ENCODE measurements at regions not wholly inside any gene's neighbourhood (a gene's known extent, or its start where the extent isn't known, plus 50 kb on each side); places are given as distances from the start of the nearest gene placed in this dataset.
"Not testable (repeated sequence)": the region's sequence is repeated elsewhere in the genome, so short reads cannot be mapped to it uniquely, and the experiment has no call there.

DNA sequence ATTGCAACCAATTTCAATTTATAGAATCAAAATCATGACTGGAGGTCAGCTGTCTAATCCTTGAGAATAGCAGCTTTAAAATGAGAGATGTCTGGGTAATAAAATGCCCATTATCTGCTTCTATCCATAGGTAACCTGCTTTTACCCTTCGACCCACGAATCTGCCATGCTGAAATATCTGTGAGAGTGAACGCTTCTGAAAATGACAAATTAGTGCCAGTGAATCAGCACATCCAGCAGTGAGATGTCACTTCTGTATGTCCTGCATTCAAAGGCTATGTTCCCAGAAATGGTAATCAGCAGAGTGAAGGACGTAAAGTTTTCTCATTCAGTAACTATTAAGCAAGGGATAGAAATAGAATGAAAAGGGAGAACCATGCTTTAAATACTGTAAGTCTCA, 532.4 kb upstream of the ITGA1 start:
- DNase-seq, result no peak

DNA sequence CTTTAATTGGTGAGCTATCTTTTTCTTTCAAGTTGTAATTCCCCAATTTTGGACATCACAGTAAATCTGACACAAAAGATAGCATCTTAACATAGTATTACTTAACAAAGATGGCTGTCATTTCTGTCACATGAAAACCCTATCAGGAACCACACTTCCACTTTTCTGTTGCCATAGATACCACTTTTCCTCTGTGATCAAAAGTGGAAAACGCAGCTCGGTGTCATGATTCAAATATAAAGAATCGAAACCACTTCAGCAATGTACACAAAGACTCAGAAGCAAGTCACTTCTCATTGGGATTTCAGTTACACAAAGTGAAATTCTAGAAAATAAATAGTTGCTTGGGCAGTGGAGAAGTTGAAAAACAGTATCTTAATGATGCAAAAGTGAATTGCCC, 524.9 kb upstream of the ITGA1 start:
- DNase-seq, result no peak

DNA sequence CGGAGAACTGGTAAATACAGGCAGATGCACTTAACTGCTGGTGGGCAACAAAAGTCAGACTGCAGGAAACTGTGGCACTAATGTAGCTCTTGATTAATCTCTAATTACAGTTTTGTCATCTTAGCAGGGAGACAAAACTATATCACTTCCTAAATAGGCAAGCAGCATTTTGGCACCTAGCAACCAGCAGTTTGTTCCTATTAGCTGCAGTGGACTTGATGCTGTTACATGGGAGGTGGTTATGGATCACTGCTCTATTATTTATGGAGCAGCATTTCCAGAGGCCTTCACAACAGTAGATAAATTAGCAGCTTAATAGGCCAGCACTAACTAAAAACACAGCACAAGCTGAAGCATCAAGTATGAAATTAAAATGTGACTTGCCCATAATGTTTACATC, 518.3 kb upstream of the ITGA1 start:
- DNase-seq, result no peak

DNA sequence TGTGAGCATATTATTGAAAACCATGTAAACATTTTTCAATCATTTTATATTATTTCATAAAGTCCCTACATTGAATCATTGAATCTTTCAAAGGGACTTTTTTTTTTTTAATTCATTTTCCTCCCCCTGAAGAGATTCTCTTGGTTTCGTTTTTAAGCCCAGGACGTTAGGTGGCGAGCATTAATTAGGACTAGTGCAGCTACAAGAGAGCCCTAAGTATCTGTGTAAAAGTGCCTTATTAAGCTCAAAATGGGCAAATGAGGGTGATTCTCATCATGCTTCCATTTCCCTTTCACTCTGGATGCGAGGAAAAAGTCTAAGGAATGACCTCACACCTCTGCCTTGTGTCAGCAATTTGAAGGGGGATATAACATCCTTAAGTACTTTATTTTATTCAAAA, 517.9 kb upstream of the ITGA1 start:
- DNase-seq, result no peak

DNA sequence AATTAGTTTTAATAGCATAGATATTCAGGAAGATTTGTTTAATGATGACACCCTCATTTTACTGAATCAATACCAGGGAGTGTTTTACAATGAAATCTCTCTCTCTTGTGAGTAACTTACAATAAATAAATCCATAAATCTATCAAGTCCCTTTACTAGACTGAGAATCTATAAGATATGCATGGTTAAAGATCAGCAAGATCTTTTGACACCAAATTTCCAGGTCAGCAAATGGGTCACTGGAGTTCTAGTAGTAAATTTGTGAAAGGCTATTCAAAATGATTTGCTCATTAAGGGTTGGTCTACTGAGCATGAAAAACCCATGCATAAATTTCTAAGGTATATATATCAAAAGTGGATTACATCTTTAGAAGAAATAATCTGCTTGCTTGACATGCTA, 512.1 kb upstream of the ITGA1 start:
- no peak for DNase-seq

DNA sequence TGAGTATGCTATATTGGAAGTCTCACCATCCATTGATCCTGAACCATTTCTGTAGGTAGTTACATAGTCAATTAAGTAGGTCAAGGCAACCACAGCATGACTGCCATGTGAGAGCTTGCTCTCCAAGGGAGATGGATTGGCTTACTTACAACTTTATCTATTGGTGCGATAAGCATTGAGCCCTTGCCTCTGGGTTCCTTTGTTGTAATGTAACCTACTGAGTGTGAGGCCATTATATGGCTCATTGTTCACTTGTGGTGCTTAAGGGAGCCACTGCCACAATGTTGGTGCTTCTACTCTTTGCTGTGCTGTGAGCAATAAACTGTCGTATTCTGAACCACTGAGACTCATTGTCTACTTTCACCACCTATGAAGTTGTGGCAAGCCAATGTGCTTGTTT, 510.6 kb upstream of the ITGA1 start:
- DNase-seq, result no peak

DNA sequence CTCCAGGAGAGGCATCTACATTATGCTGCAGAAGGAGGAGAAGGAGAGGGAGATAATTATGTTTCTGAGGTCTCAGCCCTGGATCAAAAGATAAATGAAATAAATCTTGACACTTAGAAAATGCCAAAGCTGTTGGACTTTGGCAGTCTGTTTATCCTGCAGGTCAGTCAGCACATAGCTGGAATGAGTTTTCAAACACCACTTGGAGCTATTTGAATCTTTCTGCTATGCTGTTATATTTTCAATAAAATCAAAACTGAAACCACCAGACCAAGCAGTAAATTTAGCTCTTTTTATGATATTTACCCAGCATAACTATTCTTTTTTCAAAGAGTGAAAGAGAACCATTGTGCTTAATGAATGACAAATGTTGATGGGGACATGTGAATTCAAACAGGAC, 505.1 kb upstream of the ITGA1 start:
- DNase-seq, result no peak

DNA sequence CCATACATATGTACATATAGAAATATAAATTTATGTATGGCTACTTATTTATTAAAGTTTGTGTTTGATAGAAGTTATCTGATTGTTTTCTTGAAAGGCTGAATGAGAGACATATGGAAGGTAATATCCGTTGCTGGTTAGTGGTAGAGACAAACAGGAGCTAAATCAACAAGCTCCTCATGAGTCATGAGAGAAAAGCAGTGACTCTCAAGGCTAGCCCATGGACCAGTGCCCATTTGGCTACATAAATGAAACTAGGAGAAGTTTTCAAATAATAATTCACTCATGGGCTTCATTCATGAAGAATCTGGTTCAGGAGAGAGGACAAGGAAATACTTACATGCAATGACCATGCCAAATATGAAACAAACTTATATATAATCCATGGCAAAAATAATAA, 504.5 kb upstream of the ITGA1 start:
- no peak for DNase-seq

DNA sequence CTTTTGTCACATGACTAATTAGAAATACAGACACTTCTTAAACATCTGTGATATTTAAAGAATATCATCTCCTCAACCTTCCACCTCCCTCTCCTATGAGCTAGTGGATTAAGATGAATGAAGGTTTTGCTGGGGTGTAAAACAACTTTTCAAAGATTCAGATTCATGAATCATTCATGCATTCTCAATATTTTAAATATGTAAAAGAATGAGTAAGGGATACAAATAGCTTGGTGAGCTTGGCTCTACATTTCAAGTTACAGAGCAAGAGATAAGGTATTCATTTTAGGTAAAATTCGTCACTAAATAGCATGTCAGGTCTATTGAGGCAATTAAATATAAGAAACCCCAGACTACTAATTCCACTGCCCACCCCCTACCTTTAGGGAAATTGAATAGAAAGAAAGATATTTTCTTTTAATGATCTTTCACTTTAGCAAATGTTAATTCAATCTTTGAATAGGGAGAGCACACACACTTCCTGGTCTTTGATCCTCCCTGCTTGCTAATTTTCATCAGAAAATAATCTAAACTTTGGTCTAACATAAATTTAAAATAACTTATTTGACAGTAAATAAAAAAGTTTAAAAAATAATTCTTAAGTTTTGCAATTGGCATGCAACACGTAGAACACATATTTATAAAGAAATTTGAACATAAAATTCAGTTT, 486.9 kb upstream of the ITGA1 start:
- DNase-seq, result no peak

DNA sequence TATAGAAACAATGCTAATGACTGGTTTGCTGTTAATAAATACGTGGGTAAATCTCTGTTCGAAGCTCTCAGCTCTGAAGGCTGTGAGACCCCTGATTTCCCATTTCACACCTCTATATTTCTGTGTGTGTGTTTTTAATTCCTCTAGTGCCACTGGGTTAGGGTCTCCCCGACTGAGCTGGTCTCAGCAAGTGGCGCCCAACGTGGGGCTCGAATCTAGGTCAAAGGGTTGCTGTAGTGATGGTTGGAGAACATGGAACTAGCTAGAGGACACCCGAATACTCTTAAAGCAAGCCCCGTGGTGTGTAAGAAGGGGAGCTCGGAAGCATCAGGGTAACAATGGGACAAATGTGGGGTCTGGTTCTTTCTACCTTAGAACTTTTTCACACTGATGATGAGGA, 482.9 kb upstream of the ITGA1 start:
- DNase-seq, result not testable (repeated sequence)

DNA sequence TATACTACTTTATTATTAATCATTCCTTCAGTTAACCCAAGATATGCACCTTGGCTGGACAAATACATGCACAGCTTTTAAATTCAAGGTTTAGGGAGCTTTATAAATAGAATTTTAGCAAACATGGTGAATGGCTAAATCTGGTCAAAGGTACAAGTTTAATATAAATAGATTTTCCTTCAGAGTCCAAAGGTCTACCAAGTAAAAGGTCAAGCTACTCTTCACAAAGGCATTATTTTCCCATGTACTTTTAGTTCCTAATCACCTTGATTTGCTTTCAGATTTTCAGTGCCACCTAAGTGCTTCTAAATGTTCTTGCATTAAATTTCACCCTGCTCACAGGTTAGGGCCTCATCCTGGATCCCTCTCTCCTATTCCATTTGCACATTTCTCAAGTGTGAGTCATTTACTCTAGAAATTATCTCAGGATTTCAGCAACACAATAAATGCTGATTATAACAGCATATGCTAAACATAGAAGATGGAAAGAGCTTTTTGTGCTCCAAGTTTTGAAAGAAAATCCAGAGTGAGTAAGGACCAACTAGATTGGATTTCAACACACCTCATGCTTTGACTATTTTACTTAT, 459.4 kb upstream of the ITGA1 start:
- no peak for DNase-seq

DNA sequence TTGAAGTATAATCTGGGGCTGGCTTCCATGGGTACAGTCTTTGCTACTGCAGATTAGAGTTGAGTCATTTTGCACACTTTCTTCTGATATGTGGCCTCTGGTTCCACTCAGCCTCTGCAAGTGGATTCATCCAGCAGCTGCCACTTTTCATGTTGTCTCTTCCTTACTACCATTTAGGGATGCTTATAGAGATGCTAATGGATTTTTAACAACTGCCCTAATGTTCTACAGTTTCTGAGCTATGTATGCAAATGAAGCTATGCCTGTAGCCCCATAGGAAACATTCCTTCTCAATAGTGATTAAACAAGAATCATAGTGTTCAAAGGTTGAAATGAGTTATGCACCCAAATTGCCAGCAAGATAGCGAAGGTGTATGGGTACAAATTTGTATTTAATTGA, 456.0 kb upstream of the ITGA1 start:
- DNase-seq, result no peak

DNA sequence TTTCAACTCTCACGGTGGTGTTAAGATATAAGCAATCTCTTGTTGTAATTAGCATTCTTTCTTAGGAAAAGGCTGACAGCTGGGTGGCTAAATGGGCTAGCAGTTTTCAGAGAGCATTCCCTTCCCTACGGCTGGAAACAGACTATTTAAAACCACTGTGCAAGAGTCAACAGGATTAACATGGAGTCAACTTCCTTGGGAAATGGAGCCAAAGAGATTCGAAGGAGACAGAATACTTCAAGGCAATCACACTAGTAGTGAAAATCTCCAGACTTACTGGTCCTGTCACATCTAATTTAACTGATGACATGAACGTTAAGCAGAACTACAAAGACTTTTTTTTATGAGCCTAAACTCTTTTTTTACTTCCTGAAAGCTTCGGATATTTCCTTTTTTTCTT, 453.3 kb upstream of the ITGA1 start:
- no peak for DNase-seq

DNA sequence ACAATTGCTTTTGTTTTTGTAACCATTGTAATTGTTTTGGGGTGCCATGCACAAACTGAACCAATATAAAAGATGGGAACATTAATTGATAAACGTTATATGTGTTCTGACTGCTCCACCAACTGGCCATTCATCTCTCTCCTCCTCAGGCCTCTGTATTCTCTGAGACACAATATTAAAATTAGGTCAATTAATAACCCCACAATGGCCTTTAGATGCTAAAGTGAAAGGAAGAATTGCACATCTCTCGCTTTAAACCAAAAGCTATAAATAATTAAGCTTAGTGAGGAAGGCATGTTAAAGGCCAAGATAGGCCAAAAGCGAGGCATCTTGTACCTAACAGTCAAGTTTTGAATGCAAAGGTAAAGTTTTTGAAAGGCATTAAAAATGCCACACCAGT, 448.4 kb upstream of the ITGA1 start:
- DNase-seq, result no peak

DNA sequence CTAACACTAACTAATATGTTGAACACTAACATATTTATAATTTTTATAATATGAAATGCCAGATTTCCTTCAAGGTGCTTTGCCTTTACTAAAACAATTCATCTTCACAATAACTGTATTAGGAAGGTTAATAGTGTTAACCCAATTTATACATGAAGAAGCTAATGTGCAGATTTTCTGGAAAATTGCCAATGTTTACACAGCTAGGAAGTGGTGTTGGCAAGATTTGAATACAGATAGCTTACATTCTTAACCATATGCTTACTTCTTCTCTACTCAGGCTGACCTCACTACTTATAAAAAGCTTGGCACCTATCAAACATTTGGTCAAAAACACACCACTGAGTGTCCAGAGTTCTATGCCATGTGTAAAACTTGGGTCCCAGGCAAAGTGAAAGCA, 445.4 kb upstream of the ITGA1 start:
- DNase-seq, result no peak

DNA sequence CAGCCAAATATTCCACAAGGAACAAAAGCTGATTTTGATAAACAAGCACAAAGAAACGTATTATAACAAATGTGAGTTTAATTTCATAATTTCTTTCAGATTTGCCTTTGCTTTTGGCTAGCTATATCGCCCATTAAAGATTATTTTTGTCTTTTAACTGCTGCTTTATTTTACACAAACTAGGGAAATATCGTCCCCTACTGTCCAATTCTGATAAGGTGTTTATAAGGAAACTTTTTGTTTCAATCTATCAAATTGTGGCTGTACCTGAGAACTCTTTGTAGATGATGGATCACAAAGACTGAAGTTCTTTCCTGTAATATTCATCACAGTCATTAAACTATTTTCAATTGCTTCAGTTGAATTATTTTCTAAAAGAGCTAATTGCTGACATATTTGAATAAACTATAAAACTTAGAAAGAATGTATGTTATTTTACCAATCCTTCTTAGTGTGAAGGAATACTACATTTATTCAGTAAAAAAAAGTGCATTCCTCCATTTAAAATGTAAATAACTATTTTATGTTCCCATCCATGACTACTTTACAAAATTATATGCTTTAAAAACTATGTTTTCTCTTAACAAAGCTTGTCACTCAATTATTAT, 431.3 kb upstream of the ITGA1 start:
- no peak for DNase-seq

DNA sequence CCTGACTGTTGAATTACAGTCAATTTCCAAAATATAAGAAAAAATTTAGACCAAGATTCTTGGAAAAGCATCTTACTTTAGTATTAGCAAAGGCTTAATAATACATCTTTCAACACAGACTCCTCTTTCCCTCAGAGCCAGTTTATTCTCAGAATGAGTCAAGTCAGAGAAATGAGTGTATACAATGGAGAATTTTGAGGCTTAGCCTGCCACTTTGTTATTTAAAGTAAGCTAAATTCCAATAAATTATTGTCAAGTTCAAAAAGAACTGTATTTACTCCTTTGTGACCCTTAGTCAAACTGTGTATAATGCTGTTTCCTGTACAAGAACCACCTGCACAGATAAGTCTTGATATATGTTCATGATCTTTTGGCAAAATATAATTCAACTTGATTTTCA, 428.5 kb upstream of the ITGA1 start:
- no peak for DNase-seq

DNA sequence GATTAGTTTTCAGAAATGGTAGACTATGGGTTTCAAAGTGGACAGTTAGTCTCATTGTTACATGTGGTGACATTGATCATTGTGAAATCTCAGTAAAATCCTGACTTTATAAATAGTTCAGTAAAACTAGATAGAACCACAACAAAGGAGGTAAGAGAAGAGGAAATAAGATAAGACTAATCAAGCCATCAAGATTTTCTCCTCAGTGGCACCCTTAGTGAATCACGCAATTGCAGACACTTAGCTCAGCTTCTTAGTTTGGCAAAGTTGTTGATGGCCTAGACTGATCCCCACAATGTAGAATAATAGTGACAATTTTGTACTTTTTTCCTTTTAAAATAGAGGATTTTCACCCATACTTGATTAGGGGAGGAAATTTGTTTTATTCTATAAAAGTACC, 426.7 kb upstream of the ITGA1 start:
- DNase-seq, result no peak

DNA sequence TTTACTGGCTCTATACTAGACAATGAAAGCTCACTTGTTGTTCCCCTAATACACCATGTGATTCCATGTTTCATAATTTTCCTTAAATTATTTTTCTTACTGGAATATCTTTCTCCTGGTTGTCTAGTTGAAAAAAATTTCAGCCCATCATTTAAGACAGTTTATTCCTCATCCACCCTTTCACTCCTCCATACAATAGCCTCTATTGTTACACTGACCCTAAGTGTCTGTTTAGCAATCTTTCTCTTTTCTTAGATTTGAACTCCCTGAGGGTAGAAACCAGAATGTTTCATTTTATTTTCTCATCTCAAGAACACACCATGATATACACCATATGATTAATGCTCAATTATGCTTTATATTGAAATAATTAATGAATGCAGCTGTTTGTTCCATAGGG, 413.4 kb upstream of the ITGA1 start:
- no peak for DNase-seq

DNA sequence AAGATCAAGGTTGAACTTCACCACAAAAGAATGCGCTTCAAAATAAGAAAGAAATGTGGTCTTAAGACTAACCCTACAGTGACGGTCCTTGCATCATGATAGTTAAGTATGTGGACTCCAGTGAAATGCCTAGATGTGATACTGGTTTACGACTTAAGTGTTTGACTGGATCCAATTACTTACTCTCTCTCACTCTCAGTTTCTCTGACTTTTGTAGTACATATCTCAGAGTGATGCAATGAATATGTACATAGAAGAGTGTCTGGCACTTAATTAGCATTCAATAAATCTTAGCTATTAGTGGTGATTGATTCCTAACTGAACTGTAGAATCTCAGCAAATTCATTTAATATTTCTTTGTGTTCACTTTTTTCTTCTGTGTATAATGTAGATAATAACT, 411.7 kb upstream of the ITGA1 start:
- DNase-seq, result no peak

DNA sequence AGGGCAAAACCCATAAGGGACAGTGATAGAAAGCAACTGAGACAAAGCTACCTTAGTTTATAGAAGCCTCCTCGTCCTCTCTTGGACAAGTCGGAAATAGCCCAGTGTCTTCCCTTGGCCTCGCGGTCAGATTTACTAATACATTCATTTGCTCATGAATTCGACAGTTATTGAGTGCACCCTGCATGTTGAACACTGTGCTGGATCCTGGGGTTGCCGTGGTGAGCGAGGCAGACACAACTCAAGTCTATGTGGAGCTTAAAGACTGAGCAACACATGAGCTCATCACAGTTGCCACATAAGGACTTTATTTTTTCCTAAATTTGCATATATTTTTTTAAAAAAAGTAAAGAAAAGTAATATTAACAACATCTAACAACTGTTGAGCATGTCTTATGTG, 411.1 kb upstream of the ITGA1 start:
- DNase-seq, result no peak

DNA sequence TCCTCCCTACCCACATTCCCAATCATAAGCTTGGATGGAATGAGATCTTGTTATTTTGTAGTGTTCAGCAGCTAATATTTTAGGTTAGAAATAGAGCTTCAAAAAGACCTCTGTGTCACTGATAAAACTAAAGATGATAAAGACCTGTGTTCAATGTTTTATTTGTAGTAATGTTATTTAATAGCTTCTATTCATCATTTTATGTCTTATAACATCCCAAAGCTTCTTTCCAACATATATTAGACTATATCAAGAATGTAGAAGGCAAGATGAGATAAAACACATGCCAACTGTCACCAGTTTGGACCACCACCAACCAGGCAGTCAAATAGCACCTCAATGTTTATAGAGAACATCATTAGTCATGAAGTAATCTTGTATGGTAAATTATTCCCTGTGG, 409.5 kb upstream of the ITGA1 start:
- no peak for DNase-seq

DNA sequence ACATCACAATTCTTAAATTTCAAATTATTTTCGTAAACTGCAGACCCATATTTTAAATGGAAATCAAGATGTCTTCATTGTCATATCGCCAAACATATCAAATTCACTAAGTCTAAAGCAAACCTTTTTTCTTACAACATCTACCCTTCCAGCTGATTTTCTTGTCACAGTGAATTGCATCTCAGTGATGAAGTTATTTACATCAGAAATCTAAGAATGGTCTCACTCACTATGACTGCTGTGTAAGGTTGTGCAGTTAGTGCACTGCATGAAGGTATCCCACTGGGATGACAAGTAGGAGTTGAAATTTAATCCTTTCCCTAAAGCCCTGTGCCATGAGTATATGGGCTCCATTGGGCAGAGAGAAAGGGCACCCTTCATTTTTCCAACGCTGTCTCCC, 399.4 kb upstream of the ITGA1 start:
- no peak for DNase-seq

DNA sequence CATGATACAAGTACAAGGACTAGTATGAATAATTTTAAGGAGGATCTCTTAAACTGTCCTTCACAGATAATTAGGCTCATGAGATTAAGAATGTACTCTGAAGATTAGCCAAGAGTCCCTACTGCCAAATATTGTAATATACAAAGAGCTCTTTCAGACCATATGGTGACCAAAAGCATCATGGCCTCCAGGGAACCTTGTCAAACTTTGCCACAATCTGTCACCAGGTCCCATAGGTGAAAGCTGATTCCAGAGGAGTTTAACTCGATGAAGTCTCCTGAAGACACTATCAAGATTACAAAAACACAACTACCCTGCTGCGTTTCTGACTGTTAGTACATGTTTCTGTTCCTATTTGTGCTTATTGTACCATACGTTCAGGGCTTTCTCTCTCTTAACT, 395.4 kb upstream of the ITGA1 start:
- DNase-seq, result no peak

DNA sequence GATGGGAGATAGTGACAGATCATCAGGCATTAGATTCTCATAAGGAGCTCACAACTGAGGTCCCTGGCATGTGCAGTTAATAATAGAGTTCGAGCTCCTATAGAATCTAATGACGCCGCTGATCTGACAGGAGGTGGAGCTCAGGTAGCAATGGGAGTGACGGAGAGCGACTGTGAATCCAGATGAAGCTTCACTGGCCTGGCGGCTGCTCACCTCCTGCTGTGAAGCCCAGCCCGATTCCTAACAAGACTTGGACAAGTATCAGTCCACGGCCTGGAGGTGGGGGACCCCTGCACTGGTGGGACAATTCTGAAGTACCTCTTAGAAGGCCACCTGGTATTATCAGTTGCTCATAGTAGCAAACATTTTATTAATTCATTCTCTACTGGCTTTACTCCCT, 377.9 kb upstream of the ITGA1 start:
- DNase-seq, result no peak
